HG02678 (cell line): ENCODE measurements at regions not wholly inside any gene's neighbourhood (a gene's known extent, or its start where the extent isn't known, plus 50 kb on each side); places are given as distances from the start of the nearest gene placed in this dataset.
A peak's percentile ranks its signal among the peaks of the same experiment; 100 is the strongest.

Source experiments
- ATAC-seq: cut with Tn5 transposase; IDR thresholded peaks from one replicate; pipeline ENCODE4 v1.9.1; 2021; ENCODE audit warnings: mild to moderate bottlenecking, moderate library complexity; ENCODE audit not compliant: unreplicated experiment

DNA sequence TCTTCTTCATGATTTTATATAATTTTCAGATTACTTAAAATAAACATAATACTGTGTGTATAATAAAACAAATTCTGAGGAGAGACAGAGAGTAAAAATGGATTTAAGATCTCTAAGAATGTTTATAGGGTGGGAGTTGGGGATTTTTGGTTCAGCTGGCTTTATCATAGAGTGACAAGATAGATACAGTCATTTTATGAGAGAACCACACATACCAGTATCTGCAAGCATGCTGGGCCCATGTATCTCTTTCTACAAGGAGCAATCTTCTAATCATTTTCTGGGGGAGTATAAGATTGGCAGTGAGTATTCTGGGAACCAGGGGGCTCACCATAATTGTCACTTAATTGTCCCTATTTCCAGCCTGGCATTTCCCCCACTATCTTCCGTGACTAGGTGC lies 64.3 kb upstream of the DUSP10 start:
- no peak for ATAC-seq

- ATAC-seq, result no peak
Observed at GRCh38 chr1:221805121-221805520, 63.2 kb upstream of the DUSP10 start.

GRCh38 chr1:221804303-221804702 lies 62.4 kb upstream of the DUSP10 start:
- no peak for ATAC-seq

GRCh38 chr1:221801773-221802516 lies 60.1 kb upstream of the DUSP10 start:
- no peak for ATAC-seq

GRCh38 chr1:221801251-221801661 lies 59.4 kb upstream of the DUSP10 start:
- ATAC-seq, result peak; percentile 42

DNA sequence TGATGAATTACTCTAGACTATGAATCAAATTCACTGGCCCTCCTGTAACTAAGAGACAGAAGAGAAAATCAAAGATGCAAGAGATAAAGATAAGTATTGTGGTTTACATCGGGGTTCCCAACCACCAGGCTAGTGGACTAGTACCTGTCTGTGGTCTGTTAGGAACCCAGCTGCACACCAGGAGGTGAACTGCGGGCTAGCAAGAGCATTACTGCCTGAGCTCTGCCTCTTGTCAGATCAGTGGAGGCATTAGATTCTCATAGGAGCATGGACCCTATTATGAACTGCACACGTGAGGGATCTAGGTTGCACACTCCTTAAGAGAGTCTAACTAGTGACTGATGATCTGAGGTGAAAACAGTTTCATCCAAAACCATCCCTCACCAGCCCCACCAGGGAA lies 58.9 kb upstream of the DUSP10 start:
- peak; percentile 74 for ATAC-seq

GRCh38 chr1:221797506-221797905 lies 55.6 kb upstream of the DUSP10 start:
- no peak for ATAC-seq

- no peak for ATAC-seq
Observed at GRCh38 chr1:221796700-221797099, 54.8 kb upstream of the DUSP10 start.

DNA sequence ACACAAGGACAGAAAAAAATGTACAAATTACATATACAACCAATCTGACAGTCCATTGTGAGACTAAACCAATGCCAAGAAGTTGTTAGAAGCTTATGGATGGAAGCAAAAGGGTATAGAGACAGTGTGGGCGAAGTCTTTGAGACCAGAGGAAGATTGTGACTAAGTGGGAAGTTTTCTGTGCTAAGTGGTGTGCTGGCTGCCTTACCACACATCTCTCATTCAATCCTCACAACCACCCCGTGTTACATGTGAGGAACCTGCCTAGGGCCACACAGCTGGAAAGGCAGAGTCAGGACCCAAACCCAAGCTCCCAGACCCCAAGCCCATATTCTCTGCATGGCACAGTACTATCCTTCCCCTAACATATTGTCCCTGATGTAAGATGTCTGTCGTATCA lies 53.5 kb upstream of the DUSP10 start:
- ATAC-seq, result no peak

GRCh38 chr1:221794935-221795334 lies 53.0 kb upstream of the DUSP10 start:
- ATAC-seq, result no peak

GRCh38 chr1:221794079-221794670 lies 52.3 kb upstream of the DUSP10 start:
- ATAC-seq, result peak; percentile 67

DNA sequence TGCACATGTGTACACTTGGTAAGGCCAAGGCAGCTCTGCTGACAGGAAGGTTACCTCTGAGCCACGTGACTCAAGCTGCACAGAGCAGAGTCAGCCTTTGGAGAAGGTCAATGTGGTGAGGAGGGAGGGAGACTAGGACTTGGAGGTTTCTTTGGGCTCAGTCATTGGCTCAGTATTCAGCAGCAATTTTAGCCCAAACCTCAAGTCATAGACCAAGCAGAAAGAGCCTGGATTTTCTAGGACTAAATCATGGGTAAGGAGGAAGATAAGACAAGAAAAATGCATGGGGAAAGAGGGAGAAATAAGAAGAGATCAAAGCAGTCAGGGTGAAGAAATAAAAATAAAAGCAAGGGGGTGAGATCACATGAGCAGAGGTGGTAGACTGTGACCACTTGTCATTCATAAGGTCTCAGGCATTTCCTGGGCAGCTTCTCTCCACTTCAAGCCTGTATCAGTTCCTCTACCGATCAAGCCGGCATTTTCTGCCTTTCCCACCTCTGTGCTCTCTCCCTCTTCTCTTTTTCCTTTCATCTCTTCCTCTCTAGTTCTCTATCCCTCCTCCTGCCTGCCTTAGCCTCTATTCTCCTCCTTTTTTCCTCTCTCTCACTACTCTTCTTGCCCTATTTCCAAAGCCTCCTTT lies 51.7 kb upstream of the DUSP10 start:
- peak; percentile 78 for ATAC-seq

DNA sequence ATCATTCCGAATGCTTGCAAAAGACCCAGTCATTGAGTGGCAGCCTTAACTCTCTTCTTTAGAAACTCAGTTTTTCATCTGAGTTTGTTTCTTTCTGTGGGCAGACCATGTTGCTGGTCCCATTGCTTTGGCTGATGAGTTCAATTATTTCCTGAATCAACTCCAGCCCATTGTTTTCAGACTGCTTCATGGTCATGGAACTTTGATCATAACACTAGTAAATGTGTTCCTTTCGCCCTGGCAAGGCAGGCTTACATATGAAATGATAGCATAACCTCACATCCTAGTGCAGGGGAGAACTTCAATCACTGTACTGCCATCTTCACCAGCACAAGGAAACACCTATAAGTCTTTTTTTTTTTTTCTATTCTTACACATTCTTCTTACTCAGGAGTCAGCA lies 50.0 kb upstream of the DUSP10 start:
- ATAC-seq, result no peak
